ENCODE measurements at regions not wholly inside any gene's neighbourhood (a gene's known extent, or its start where the extent isn't known, plus 50 kb on each side); places are given as distances from the start of the nearest gene placed in this dataset.
"Not testable (repeated sequence)": the region's sequence is repeated elsewhere in the genome, so short reads cannot be mapped to it uniquely, and the experiment has no call there.

DNA sequence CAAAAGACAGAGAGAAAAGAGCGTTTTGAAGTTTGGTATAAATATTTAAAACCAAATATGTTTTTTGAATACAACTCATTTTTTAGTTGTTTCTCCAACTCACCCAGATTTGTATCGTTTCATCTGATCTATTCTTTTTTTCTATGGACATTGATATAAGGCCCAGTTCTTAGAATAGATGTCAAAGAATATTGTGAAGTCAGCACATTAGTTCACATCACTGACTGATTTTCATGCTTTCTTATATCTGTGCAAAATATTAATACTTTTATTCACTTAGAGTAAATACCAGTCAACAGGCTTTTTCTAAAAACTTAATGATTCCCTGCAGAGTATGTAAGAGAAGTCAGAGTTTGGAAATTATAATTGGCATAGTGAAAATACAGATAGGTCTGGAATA lies 254.4 kb upstream of the PTPRD start:
- H3K27ac ChIP-seq = no peak overlapping the region
- no peak for TF ChIP-seq ZFX (IDR thresholded peaks at IDR 0.05; ENCODE audit: borderline replicate concordance)
- no peak for TF ChIP-seq CTCF (IDR thresholded peaks at IDR 0.05)

GRCh38 chr9:10869687-10870086 lies 256.9 kb upstream of the PTPRD start:
- no peak overlapping the region for H3K27ac ChIP-seq
- TF ChIP-seq ZFX (IDR thresholded peaks at IDR 0.05; ENCODE audit: borderline replicate concordance) (no peak), CTCF (IDR thresholded peaks at IDR 0.05) (no peak)

- H3K27ac ChIP-seq = no peak overlapping the region
- TF ChIP-seq CTCF (IDR thresholded peaks at IDR 0.05) = no peak
Observed at GRCh38 chr9:10873999-10874398, 261.2 kb upstream of the PTPRD start.

- TF ChIP-seq ZFX (IDR thresholded peaks at IDR 0.05; ENCODE audit: borderline replicate concordance) (no peak), CTCF (IDR thresholded peaks at IDR 0.05) (no peak)
- no peak overlapping the region for H3K27ac ChIP-seq
Observed at GRCh38 chr9:10875752-10876151, 262.9 kb upstream of the PTPRD start.

DNA sequence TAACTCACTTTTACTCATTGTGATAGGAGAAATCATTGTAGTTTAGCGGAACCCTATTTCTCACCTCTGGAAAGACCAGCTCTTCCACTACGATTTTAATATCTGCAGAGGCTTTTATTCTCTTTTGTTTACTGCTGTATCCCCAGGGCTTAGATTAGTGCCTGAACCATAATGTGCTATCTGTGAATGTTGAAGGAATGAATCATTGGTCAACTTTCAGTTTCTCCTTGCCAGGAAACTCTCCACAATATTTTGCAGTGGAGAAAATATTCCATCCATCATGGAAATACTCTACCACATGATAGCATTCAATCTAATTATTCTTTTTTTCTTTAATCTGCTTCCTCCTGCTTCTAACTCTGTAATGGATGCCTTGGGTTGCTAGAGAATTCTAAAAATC lies 263.5 kb upstream of the PTPRD start:
- no peak overlapping the region for H3K27ac ChIP-seq
- TF ChIP-seq ZFX (IDR thresholded peaks at IDR 0.05; ENCODE audit: borderline replicate concordance) (no peak), CTCF (IDR thresholded peaks at IDR 0.05) (no peak)

- H3K27ac ChIP-seq = not testable (repeated sequence)
Observed at GRCh38 chr9:10890266-10890665, 277.5 kb upstream of the PTPRD start.

DNA sequence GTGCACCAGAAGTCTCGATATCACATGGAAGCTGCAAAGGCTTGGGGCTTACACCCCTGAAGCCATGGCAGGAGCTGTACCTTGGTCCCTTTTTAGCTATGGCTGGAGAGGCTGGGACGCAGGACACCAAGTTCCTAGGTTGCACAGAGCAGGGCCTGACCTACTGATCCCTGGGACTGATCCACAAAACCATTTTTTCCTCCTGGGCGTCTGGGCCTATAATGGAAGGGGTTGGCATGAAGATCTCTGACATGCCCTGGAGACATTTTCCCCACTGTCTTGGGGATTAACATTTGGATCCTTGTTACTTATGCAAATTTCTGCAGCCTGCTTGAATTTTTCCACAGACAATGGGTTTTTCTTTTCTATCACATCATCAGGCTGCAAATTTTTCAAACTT lies 286.7 kb upstream of the PTPRD start:
- no peak overlapping the region for H3K27ac ChIP-seq
- TF ChIP-seq CTCF (IDR thresholded peaks at IDR 0.05) (no peak), ZFX (IDR thresholded peaks at IDR 0.05; ENCODE audit: borderline replicate concordance) (no peak)

GRCh38 chr9:10903969-10904368 lies 291.2 kb upstream of the PTPRD start:
- TF ChIP-seq CTCF (IDR thresholded peaks at IDR 0.05) (no peak), ZFX (IDR thresholded peaks at IDR 0.05; ENCODE audit: borderline replicate concordance) (no peak)

More at GRCh38 chr9:10903969-10904368, 291.2 kb upstream of the PTPRD start:
- H3K27ac ChIP-seq = no peak overlapping the region

All from 22Rv1 (cell line).